ENCODE measurements at regions not wholly inside any gene's neighbourhood (a gene's known extent, or its start where the extent isn't known, plus 50 kb on each side); places are given as distances from the start of the nearest gene placed in this dataset.

GRCh38 chr6:109912118-109912517 lies 66.0 kb upstream of the GPR6 start:
- TF ChIP-seq, protein P1, sequence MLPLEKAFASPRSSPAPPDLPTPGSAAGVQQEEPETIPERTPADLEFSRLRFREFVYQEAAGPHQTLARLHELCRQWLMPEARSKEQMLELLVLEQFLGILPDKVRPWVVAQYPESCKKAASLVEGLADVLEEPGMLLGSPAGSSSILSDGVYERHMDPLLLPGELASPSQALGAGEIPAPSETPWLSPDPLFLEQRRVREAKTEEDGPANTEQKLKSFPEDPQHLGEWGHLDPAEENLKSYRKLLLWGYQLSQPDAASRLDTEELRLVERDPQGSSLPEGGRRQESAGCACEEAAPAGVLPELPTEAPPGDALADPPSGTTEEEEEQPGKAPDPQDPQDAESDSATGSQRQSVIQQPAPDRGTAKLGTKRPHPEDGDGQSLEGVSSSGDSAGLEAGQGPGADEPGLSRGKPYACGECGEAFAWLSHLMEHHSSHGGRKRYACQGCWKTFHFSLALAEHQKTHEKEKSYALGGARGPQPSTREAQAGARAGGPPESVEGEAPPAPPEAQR (CRISPR knock-in tag; IDR thresholded peaks at IDR 0.05): no peak
- TF ChIP-seq ZNF138 (CRISPR knock-in tag; conservative IDR thresholded peaks at IDR 0.05) (no peak), MAX (CRISPR knock-in tag; IDR thresholded peaks at IDR 0.05) (no peak), CTCF (IDR thresholded peaks at IDR 0.05) (no peak), ETV6 (CRISPR knock-in tag; IDR thresholded peaks at IDR 0.05) (no peak), NFATC4 (CRISPR knock-in tag; IDR thresholded peaks at IDR 0.05) (no peak), NFE2L1 (CRISPR knock-in tag; IDR thresholded peaks at IDR 0.05) (no peak), CREB1 (CRISPR knock-in tag; IDR thresholded peaks at IDR 0.05) (no peak), ATF3 (CRISPR knock-in tag; conservative IDR thresholded peaks at IDR 0.05) (no peak), PRDM15 (CRISPR knock-in tag; IDR thresholded peaks at IDR 0.05) (no peak), JUN (CRISPR knock-in tag; IDR thresholded peaks at IDR 0.05) (no peak), USF1 (CRISPR knock-in tag; IDR thresholded peaks at IDR 0.05) (no peak), RELA (CRISPR knock-in tag; IDR thresholded peaks at IDR 0.05; ENCODE audit: borderline replicate concordance) (no peak)
- TF ChIP-seq, protein P2, sequence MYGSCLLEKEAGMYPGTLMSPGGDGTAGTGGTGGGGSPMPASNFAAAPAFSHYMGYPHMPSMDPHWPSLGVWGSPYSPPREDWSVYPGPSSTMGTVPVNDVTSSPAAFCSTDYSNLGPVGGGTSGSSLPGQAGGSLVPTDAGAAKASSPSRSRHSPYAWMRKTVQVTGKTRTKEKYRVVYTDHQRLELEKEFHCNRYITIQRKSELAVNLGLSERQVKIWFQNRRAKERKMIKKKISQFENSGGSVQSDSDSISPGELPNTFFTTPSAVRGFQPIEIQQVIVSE (CRISPR knock-in tag; IDR thresholded peaks at IDR 0.05; ENCODE audit: borderline replicate concordance): no peak

Measured in WTC11 (cell line).